Spleen (tissue), 11 donors: ENCODE measurements at regions not wholly inside any gene's neighbourhood (a gene's known extent, or its start where the extent isn't known, plus 50 kb on each side); places are given as distances from the start of the nearest gene placed in this dataset.

ENCODE experiments used
- DNase-seq: peaks from one replicate; pipeline ENCODE4 v3.0.0-alpha.2; 2020
- H3K27ac ChIP-seq, 8 donors: fragments of 200-600 bp; sonication (generic) in 7 of 8; 1 replicate in 4 of 8; 2 replicates in 4 of 8; pipeline versions ENCODE4 v1.5.0 to v1.8.0; 2016 to 2021; ENCODE audit warnings: inconsistent platforms in 4 of 8, mild to moderate bottlenecking in 4 of 8, moderate library complexity in 1 of 8
- H3K27me3 ChIP-seq, 7 donors: fragments of 200-600 bp; sonication (generic) in 6 of 7; replicated peaks in 1 of 7; 1 replicate in 4 of 7; 2 replicates in 3 of 7; pipeline versions ENCODE4 v1.5.0 to v1.8.0; 2016 to 2021; ENCODE audit warnings: inconsistent platforms in 3 of 7, mild to moderate bottlenecking in 1 of 7
- H3K36me3 ChIP-seq, 6 donors: fragments of 200-600 bp; sonication (generic) in 5 of 6; 1 replicate in 4 of 6; 2 replicates in 2 of 6; pipeline versions ENCODE4 v1.5.0 to v1.8.0; 2016 to 2021; ENCODE audit warnings: inconsistent platforms in 2 of 6
- H3K4me1 ChIP-seq, 6 donors: fragments of 200-600 bp; sonication (generic) in 5 of 6; 1 replicate in 3 of 6; 2 replicates in 3 of 6; pipeline versions ENCODE4 v1.5.0 to v1.8.0; 2016 to 2021; ENCODE audit warnings: inconsistent platforms in 3 of 6
- H3K4me3 ChIP-seq, 8 donors: fragments of 200-600 bp; sonication (generic) in 7 of 8; 1 replicate in 4 of 8; 2 replicates in 4 of 8; pipeline versions ENCODE4 v1.5.0 to v1.8.0; 2016 to 2021; ENCODE audit warnings: inconsistent platforms in 4 of 8, mild to moderate bottlenecking in 4 of 8, moderate library complexity in 2 of 8
- H3K9me3 ChIP-seq, 8 donors: fragments of 200-600 bp; sonication (generic) in 7 of 8; 1 replicate in 4 of 8; 2 replicates in 4 of 8; pipeline versions ENCODE4 v1.5.0 to v1.8.0; 2016 to 2021; ENCODE audit warnings: inconsistent platforms in 4 of 8
- CTCF ChIP-seq, 11 experiments: fragments of 200-600 bp in 7 of 11; fragments of 450-650 bp in 4 of 11; sonication (generic) in 4 of 11; IDR thresholded peaks in 8 of 11; conservative IDR thresholded peaks in 3 of 11; 1 replicate in 7 of 11; 2 replicates in 4 of 11; pipeline versions ENCODE4 v1.4.0 to v1.8.0; 2016 to 2021; ENCODE audit warnings: antibody characterized with exemption in 11 of 11, inconsistent platforms in 4 of 11, mild to moderate bottlenecking in 1 of 11
- POLR2A ChIP-seq, 3 donors: fragments of 450-650 bp; IDR thresholded peaks; one replicate each; pipeline ENCODE4 v1.5.1; 2017; ENCODE audit warnings: antibody characterized with exemption in 3 of 3, mild to moderate bottlenecking in 1 of 3
- POLR2AphosphoS5 ChIP-seq, 3 donors: sonication (generic); formaldehyde crosslinking; IDR thresholded peaks; one replicate each; pipeline ENCODE4 v1.5.1; 2017; ENCODE audit warnings: antibody characterized with exemption in 3 of 3
- WGBS, 5 donors: extraction: QIAGEN DNeasy Blood & Tissue Kit in 3 of 5; methylation state at CpG; one replicate each; pipeline versions ENCODE4 v1.1.5 to v1.1.7; 2013 to 2018; 5-methylcytosine and 5-hydroxymethylcytosine counted together
- intact Hi-C: fragments of 100-400 bp; cut with DNase I; formaldehyde crosslinking; loops from one replicate; pipeline ENCODE4 v1.15.0; 2023; ENCODE audit warnings: low total_unique reads
- donor health status: healthy with polysubstance abuse.
- donor health status: DM: no; HTN: no; CAD: no; lungs with moderate emphysema.
- donor health status: DM: no; HTN: no; CAD: no.
- donor health status: Bipolar disorder and iron deficiency.
- donor health status: healthy.
- donor health status: DM: no; HTN: no; CAD: no.
- donor health status: DM: yes; HTN: yes; CAD: no.

- WGBS, 5 donors, result 78 to 89% (median 86%) methylated on average over 6 of the region's 6 CpGs
- intact Hi-C loops, result no loop called here
- no peak overlapping the region for H3K4me3 ChIP-seq
- H3K9me3 ChIP-seq, result no peaks in the 10 kb centered on the region
- peaks cover 4 to 38% (median 18%) of the 10 kb centered on the region in 6 donors for H3K4me1 ChIP-seq
- DNase-seq, result no peak
- no peaks in the 10 kb centered on the region for H3K36me3 ChIP-seq
- TF ChIP-seq POLR2AphosphoS5 (IDR thresholded peaks at IDR 0.05), result no peak
- no peak for TF ChIP-seq CTCF (IDR thresholded peaks at IDR 0.05 in 8 of 11, conservative IDR thresholded peaks at IDR 0.05 in 3 of 11)
- no peak for TF ChIP-seq POLR2A (IDR thresholded peaks at IDR 0.05)
- no peak overlapping the region for H3K27ac ChIP-seq
- H3K27me3 ChIP-seq, result peaks cover 0 to 7% (median 0%) of the 10 kb centered on the region in 7 donors
Measured at GRCh38 chr11:129320494-129320893, 55.2 kb upstream of the BARX2 start.

GRCh38 chr11:129319751-129320150 is 55.9 kb upstream of the BARX2 start:
- intact Hi-C loops, result no loop called here
- Histone ChIP-seq H3K36me3 (no peaks in the 10 kb centered on the region), H3K4me1 (peaks cover 4 to 34% (median 16%) of the 10 kb centered on the region in 6 donors), H3K27ac (no peak overlapping the region), H3K27me3 (peaks cover 0 to 7% (median 0%) of the 10 kb centered on the region in 7 donors), H3K4me3 (no peak overlapping the region), H3K9me3 (no peaks in the 10 kb centered on the region)
- 57 to 74% (median 64%) methylated on average over 4 of the region's 4 CpGs for WGBS, 5 donors
- TF ChIP-seq POLR2A (IDR thresholded peaks at IDR 0.05), result no peak
- no peak for TF ChIP-seq POLR2AphosphoS5 (IDR thresholded peaks at IDR 0.05)
- no peak for TF ChIP-seq CTCF (IDR thresholded peaks at IDR 0.05 in 8 of 11, conservative IDR thresholded peaks at IDR 0.05 in 3 of 11)
- DNase-seq, result no peak

GRCh38 chr11:129319201-129319600 is 56.4 kb upstream of the BARX2 start:
- WGBS, 5 donors, result 80 to 96% (median 86%) methylated on average over 2 of the region's 2 CpGs
- H3K4me1 ChIP-seq, result peaks cover 0 to 31% (median 11%) of the 10 kb centered on the region in 6 donors
- H3K9me3 ChIP-seq, result no peaks in the 10 kb centered on the region
- no peak overlapping the region for H3K4me3 ChIP-seq
- no peak for TF ChIP-seq POLR2AphosphoS5 (IDR thresholded peaks at IDR 0.05)
- TF ChIP-seq CTCF (IDR thresholded peaks at IDR 0.05 in 8 of 11, conservative IDR thresholded peaks at IDR 0.05 in 3 of 11), result no peak
- no peak for TF ChIP-seq POLR2A (IDR thresholded peaks at IDR 0.05)
- peaks cover 0 to 4% (median 0%) of the 10 kb centered on the region in 7 donors for H3K27me3 ChIP-seq
- no peak for DNase-seq
- no peaks in the 10 kb centered on the region for H3K36me3 ChIP-seq
- intact Hi-C loops, result no loop called here
- no peak overlapping the region for H3K27ac ChIP-seq

GRCh38 chr11:129317571-129317970 is 58.1 kb upstream of the BARX2 start:
- 10 to 27% (median 16%) methylated on average over 4 of the region's 4 CpGs for WGBS, 5 donors
- Histone ChIP-seq H3K27me3 (no peaks in the 10 kb centered on the region), H3K4me3 (no peak overlapping the region), H3K4me1 (peaks cover 0 to 26% (median 4%) of the 10 kb centered on the region in 6 donors), H3K27ac (no peak overlapping the region), H3K9me3 (no peaks in the 10 kb centered on the region), H3K36me3 (no peaks in the 10 kb centered on the region)
- intact Hi-C loops, result no loop called here
- no peak for DNase-seq
- TF ChIP-seq POLR2AphosphoS5 (IDR thresholded peaks at IDR 0.05), result no peak
- no peak for TF ChIP-seq POLR2A (IDR thresholded peaks at IDR 0.05)
- no peak for TF ChIP-seq CTCF (IDR thresholded peaks at IDR 0.05 in 8 of 11, conservative IDR thresholded peaks at IDR 0.05 in 3 of 11)
